ENCODE measurements at regions not wholly inside any gene's neighbourhood (a gene's known extent, or its start where the extent isn't known, plus 50 kb on each side); places are given as distances from the start of the nearest gene placed in this dataset.

DNA sequence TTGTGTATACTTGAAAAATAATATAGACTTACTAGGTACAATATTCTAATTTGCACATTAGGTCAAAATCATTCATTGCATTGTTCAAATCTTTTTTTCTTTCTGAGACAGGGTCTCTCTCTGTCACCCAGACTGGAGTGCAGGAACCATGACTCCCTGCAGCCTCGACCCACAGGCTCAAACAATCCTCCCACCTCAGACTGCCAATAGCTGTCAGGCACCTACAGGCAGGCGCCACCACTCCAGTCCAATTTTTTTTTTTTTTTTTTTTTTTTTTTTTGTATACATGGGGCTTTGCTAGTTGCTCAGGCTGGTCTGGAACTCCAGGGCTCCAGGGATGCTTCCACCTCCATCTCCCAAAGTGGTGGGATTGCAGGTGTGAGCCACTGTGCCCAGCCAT lies 656.9 kb downstream of the KCNT2 start:
- TF ChIP-seq, protein P1, sequence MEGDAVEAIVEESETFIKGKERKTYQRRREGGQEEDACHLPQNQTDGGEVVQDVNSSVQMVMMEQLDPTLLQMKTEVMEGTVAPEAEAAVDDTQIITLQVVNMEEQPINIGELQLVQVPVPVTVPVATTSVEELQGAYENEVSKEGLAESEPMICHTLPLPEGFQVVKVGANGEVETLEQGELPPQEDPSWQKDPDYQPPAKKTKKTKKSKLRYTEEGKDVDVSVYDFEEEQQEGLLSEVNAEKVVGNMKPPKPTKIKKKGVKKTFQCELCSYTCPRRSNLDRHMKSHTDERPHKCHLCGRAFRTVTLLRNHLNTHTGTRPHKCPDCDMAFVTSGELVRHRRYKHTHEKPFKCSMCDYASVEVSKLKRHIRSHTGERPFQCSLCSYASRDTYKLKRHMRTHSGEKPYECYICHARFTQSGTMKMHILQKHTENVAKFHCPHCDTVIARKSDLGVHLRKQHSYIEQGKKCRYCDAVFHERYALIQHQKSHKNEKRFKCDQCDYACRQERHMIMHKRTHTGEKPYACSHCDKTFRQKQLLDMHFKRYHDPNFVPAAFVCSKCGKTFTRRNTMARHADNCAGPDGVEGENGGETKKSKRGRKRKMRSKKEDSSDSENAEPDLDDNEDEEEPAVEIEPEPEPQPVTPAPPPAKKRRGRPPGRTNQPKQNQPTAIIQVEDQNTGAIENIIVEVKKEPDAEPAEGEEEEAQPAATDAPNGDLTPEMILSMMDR (IDR thresholded peaks at IDR 0.05; ENCODE audit: insufficient read depth, low read depth, low read length), result no peak
- no peak for DNase-seq (ENCODE audit: low read depth)
- H3K4me3 ChIP-seq (ENCODE audit: low read depth, low read length), result no peak overlapping the region

DNA sequence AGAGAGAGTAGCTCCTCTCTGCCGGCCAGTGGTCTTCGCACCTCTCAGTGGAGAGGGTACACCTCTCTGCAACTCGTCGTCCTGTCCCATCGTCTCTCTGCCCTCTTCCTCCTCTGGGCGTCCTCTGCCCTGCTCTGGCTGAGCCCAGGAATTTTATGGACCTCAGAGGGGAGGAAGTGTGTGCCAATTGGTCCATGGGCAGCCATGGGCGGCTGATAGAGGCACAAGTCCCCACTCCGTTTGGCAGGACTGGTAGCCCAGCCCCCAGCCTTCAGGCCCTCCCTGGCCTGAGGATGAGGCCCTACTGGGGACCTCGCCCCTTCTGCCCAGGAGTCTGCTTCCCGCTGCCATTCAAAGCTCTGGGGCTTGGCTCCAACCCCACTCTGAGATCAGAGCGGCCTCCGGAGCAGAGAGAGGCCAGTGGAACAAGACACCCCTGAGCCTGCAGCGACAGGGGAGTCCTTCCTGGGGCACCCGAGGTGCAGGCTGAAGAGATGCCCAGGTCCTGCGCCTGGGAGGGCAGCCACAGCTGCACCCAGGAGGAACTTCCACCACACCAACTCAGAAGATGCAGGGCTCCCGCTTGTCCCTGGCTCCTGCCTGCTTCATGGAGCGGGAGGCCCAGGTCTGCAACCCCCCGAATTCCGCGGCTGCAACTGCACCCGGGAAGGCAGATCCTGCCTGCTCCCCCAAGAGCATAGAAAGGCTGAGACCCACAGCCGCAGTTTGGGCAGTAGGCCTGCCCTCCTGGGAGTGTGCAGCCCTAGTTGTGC lies 659.9 kb downstream of the KCNT2 start:
- TF ChIP-seq, protein P1 (IDR thresholded peaks at IDR 0.05; ENCODE audit: insufficient read depth, low read depth, low read length), result no peak
- no peak for DNase-seq (ENCODE audit: low read depth)
- H3K4me3 ChIP-seq (ENCODE audit: low read depth, low read length), result no peak overlapping the region

DNA sequence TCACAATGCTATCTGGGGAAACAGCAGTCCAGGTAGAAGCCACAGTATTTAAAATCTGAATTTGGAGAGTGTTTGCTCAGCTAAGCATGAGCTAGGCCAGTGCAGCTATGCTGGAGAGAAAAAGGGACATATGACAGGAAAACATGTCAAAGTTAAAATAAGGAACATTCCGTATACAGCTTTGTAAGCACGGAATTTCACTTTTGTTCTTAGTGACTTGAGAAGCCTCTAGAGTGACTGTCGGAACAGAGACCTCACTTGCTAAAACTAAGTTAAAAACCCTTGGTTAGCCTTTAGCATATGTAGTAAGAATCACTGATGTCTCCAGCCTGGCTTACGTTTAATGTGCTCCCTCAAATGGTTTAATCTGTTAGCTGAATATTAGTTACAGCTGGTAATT lies 661.7 kb downstream of the KCNT2 start:
- no peak overlapping the region for H3K4me3 ChIP-seq (ENCODE audit: low read depth, low read length)
- DNase-seq (ENCODE audit: low read depth), result no peak
- TF ChIP-seq, protein P1 (IDR thresholded peaks at IDR 0.05; ENCODE audit: insufficient read depth, low read depth, low read length), result no peak

DNA sequence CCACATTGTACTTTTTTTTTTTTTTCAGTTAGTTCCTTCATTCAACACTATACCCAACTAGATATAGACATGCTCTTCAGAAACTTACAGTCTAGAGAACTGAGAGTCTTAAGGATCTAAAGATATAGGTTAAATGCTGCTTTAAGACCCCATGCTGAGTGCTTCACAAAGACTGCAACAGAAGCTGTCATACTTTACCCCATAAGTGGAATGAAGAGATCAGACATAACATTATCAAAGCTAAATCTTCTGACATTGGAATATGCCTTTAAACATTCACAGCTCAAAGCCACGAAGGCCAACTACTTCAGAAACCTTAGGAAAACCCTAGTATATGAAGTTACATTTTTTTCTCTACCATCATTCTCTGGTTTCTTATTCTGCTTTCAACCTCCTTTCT lies 666.4 kb downstream of the KCNT2 start:
- TF ChIP-seq, protein P1 (IDR thresholded peaks at IDR 0.05; ENCODE audit: insufficient read depth, low read depth, low read length), result no peak
- H3K4me3 ChIP-seq (ENCODE audit: low read depth, low read length), result no peak overlapping the region
- DNase-seq (ENCODE audit: low read depth), result no peak

DNA sequence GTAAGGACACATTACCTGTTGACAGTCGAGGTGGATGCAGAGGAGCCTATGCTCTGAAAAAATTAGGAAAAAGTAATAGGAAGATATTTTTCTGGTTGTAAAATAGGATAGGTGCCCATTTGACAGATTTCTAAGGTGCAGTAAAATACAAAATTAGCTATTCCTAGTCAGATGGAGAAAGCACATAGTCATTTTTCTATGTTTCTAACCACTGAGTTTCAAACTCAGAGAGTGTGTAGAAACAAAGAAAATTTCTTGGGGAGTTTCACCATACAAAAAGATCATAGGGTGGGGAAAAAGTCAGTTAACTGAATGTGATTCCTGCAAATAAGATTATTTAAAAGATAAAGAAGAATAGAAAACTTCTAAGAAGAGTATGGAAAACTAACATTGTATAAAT lies 666.9 kb downstream of the KCNT2 start:
- H3K4me3 ChIP-seq (ENCODE audit: low read depth, low read length), result no peak overlapping the region
- TF ChIP-seq, protein P1 (IDR thresholded peaks at IDR 0.05; ENCODE audit: insufficient read depth, low read depth, low read length), result no peak
- DNase-seq (ENCODE audit: low read depth), result no peak

DNA sequence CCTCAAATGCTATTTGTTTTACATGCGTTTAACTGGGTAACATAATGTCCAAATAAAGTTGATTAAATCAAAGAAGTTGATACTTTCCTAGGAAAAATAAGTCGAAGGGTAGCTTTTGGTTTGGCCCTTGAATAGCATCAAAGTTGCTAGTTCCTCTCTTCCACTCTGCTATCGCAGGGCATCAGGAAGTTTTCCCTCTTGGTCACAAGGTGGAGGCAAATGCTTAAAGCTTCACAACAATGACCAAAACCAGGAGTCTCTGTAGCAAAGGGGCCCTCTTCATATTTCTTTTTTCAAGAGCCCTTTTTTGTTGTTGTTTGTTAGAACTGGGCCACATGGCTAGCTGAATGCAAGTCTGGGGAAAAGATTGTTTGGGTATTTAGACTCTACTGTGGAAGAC lies 668.4 kb downstream of the KCNT2 start:
- H3K4me3 ChIP-seq (ENCODE audit: low read depth, low read length), result no peak overlapping the region
- TF ChIP-seq, protein P1 (IDR thresholded peaks at IDR 0.05; ENCODE audit: insufficient read depth, low read depth, low read length), result no peak
- DNase-seq (ENCODE audit: low read depth), result no peak

All from fibroblast of villous mesenchyme (primary cell).